ENCODE measurements at regions not wholly inside any gene's neighbourhood (a gene's known extent, or its start where the extent isn't known, plus 50 kb on each side); places are given as distances from the start of the nearest gene placed in this dataset.
"Not testable (repeated sequence)": the region's sequence is repeated elsewhere in the genome, so short reads cannot be mapped to it uniquely, and the experiment has no call there.

DNA sequence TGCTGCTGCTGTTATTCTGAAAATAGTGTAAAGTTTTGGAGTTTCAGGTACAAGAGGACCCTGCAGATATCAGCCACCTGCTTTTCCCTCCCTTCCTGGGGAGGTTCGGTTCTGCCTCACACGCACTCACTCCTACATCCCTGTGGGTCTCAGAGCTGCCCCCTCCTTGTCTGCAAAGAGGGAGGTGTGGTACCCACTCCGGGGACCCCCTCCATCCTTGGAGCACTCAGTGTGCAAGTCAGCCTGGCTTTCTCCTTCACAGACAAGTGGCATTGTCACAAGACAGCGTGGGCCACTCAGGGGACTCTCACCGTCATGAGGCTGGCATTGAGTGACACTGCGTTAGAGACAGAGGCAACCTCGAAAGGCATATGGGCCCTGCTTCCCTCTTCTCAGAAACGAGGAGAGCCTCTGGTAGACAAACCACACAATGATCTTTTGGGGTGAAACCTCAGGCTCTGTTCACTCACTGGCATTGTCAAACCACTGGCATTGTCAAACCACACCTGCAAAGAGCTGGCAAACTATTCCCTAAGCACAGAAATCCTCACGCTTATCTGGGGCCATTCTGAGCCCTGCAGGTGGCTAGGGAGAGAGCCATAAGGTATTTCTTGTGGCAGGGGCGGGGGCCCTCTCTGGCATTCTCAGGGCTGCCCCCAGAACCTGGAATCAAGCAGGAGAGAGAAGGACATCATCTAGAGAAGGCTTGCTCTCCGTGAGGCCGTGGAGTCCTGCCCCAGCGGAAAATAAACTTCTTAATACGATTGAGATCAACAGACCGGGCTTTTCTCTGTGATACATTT is 285.0 kb downstream of the SHOX start:
- no peak for TF ChIP-seq ESRRG (CRISPR knock-in tag; IDR thresholded peaks at IDR 0.05)
- no peak for TF ChIP-seq GLIS3 (CRISPR knock-in tag; IDR thresholded peaks at IDR 0.05)
- TF ChIP-seq, protein P1, sequence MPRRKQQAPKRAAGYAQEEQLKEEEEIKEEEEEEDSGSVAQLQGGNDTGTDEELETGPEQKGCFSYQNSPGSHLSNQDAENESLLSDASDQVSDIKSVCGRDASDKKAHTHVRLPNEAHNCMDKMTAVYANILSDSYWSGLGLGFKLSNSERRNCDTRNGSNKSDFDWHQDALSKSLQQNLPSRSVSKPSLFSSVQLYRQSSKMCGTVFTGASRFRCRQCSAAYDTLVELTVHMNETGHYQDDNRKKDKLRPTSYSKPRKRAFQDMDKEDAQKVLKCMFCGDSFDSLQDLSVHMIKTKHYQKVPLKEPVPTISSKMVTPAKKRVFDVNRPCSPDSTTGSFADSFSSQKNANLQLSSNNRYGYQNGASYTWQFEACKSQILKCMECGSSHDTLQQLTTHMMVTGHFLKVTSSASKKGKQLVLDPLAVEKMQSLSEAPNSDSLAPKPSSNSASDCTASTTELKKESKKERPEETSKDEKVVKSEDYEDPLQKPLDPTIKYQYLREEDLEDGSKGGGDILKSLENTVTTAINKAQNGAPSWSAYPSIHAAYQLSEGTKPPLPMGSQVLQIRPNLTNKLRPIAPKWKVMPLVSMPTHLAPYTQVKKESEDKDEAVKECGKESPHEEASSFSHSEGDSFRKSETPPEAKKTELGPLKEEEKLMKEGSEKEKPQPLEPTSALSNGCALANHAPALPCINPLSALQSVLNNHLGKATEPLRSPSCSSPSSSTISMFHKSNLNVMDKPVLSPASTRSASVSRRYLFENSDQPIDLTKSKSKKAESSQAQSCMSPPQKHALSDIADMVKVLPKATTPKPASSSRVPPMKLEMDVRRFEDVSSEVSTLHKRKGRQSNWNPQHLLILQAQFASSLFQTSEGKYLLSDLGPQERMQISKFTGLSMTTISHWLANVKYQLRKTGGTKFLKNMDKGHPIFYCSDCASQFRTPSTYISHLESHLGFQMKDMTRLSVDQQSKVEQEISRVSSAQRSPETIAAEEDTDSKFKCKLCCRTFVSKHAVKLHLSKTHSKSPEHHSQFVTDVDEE (CRISPR knock-in tag; IDR thresholded peaks at IDR 0.05) = no peak
- TF ChIP-seq ZNF70 (CRISPR knock-in tag; IDR thresholded peaks at IDR 0.05) = no peak
- no peak for ATAC-seq

DNA sequence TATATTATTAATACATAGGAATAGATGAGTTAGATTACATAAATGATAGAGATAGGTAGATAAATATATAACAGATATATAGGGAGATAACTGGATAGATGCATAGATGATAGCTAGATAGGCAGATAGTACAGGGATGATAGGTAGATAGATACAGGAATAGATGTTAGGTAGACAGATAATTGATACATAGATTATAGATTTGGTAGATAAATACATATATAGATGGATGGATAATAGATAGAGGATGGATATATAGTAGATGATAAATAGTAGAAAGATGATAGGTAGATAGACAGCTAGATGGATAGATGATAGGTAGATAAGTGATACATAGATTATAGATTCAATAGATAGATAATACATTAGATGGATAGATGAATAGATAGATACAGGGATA is 283.6 kb downstream of the SHOX start:
- TF ChIP-seq ARNTL (CRISPR knock-in tag; IDR thresholded peaks at IDR 0.05; ENCODE audit: borderline replicate concordance, low read depth) (no peak), ZNF8 (CRISPR knock-in tag; IDR thresholded peaks at IDR 0.05) (no peak), OSR1 (CRISPR knock-in tag; IDR thresholded peaks at IDR 0.05) (no peak), ISL1 (CRISPR knock-in tag; IDR thresholded peaks at IDR 0.05) (no peak), RARB (CRISPR knock-in tag; IDR thresholded peaks at IDR 0.05) (no peak), BACH2 (CRISPR knock-in tag; IDR thresholded peaks at IDR 0.05; ENCODE audit: borderline replicate concordance) (no peak)
- TF ChIP-seq, protein P2, sequence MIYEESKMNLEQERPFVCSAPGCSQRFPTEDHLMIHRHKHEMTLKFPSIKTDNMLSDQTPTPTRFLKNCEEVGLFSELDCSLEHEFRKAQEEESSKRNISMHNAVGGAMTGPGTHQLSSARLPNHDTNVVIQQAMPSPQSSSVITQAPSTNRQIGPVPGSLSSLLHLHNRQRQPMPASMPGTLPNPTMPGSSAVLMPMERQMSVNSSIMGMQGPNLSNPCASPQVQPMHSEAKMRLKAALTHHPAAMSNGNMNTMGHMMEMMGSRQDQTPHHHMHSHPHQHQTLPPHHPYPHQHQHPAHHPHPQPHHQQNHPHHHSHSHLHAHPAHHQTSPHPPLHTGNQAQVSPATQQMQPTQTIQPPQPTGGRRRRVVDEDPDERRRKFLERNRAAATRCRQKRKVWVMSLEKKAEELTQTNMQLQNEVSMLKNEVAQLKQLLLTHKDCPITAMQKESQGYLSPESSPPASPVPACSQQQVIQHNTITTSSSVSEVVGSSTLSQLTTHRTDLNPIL (CRISPR knock-in tag; IDR thresholded peaks at IDR 0.05; ENCODE audit: low read depth) = no peak
- ATAC-seq = no peak

DNA sequence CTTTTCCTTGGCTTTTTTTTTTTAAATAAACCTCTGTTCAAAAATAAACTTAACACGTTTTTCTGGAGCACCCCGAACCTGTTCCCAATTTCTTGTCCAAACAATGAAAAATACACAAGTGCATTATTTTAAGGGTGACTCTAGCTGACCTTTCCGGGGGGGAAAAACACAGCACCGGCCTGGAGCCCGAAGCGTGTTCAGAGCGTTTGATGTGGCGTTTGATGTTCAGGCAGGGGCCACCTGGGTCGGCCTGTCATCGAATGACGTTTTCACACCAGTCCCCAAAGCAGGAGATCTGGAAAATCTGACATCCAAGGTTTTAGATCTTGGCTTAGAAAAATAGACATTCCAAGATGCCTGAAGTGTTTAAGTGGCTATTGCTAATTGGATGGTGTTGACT is 282.1 kb downstream of the SHOX start:
- no peak for ATAC-seq

DNA sequence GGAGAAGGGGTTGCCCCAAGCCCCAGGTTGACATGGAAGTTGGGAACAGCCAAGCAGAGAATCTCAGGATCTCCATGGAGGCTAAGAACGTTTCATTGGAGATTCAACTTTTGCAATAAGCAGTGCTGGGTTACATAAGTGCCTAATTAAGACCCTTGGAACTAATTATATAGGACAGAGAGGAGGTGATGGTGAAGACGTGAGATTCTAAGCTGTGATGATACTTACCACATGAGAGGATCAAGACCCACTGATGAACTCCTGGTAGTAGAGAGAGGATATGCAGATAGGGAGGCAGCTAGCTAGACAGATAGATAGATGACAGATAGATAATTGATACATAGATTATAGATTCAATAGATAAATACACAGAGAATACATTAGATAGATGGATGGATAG is 278.5 kb downstream of the SHOX start:
- ATAC-seq = not testable (repeated sequence)

More for the DNA sequence above, 282.1 kb downstream of the SHOX start:
- TF ChIP-seq, protein P3, sequence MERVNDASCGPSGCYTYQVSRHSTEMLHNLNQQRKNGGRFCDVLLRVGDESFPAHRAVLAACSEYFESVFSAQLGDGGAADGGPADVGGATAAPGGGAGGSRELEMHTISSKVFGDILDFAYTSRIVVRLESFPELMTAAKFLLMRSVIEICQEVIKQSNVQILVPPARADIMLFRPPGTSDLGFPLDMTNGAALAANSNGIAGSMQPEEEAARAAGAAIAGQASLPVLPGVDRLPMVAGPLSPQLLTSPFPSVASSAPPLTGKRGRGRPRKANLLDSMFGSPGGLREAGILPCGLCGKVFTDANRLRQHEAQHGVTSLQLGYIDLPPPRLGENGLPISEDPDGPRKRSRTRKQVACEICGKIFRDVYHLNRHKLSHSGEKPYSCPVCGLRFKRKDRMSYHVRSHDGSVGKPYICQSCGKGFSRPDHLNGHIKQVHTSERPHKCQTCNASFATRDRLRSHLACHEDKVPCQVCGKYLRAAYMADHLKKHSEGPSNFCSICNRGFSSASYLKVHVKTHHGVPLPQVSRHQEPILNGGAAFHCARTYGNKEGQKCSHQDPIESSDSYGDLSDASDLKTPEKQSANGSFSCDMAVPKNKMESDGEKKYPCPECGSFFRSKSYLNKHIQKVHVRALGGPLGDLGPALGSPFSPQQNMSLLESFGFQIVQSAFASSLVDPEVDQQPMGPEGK (CRISPR knock-in tag; IDR thresholded peaks at IDR 0.05; ENCODE audit: borderline replicate concordance) = no peak
- TF ChIP-seq ESRRG (CRISPR knock-in tag; IDR thresholded peaks at IDR 0.05) = no peak
- TF ChIP-seq BACH2 (CRISPR knock-in tag; IDR thresholded peaks at IDR 0.05; ENCODE audit: borderline replicate concordance) = no peak
- no peak for TF ChIP-seq ZFP30 (CRISPR knock-in tag; IDR thresholded peaks at IDR 0.05)
- TF ChIP-seq TCF4 (CRISPR knock-in tag; IDR thresholded peaks at IDR 0.05; ENCODE audit: borderline replicate concordance) = no peak
- TF ChIP-seq, protein P2 (CRISPR knock-in tag; IDR thresholded peaks at IDR 0.05; ENCODE audit: low read depth) = no peak
- no peak for TF ChIP-seq SNAI2 (CRISPR knock-in tag; IDR thresholded peaks at IDR 0.05)
- no peak for TF ChIP-seq TOX (CRISPR knock-in tag; IDR thresholded peaks at IDR 0.05; ENCODE audit: borderline replicate concordance)
- TF ChIP-seq ZNF70 (CRISPR knock-in tag; IDR thresholded peaks at IDR 0.05) = no peak
- no peak for TF ChIP-seq ZNF565 (CRISPR knock-in tag; conservative IDR thresholded peaks at IDR 0.05; ENCODE audit: low read depth)
- TF ChIP-seq ZNF8 (CRISPR knock-in tag; IDR thresholded peaks at IDR 0.05) = no peak
- no peak for TF ChIP-seq RARB (CRISPR knock-in tag; IDR thresholded peaks at IDR 0.05)
- TF ChIP-seq, protein P4, sequence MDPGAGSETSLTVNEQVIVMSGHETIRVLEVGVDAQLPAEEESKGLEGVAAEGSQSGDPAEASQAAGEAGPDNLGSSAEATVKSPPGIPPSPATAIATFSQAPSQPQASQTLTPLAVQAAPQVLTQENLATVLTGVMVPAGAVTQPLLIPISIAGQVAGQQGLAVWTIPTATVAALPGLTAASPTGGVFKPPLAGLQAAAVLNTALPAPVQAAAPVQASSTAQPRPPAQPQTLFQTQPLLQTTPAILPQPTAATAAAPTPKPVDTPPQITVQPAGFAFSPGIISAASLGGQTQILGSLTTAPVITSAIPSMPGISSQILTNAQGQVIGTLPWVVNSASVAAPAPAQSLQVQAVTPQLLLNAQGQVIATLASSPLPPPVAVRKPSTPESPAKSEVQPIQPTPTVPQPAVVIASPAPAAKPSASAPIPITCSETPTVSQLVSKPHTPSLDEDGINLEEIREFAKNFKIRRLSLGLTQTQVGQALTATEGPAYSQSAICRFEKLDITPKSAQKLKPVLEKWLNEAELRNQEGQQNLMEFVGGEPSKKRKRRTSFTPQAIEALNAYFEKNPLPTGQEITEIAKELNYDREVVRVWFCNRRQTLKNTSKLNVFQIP (CRISPR knock-in tag; IDR thresholded peaks at IDR 0.05; ENCODE audit: borderline replicate concordance, low read depth) = no peak
- no peak for TF ChIP-seq OSR1 (CRISPR knock-in tag; IDR thresholded peaks at IDR 0.05)
- no peak for TF ChIP-seq CSDC2 (CRISPR knock-in tag; IDR thresholded peaks at IDR 0.05)
- TF ChIP-seq PPARA (CRISPR knock-in tag; IDR thresholded peaks at IDR 0.05; ENCODE audit: borderline replicate concordance) = no peak
- TF ChIP-seq, protein P5, sequence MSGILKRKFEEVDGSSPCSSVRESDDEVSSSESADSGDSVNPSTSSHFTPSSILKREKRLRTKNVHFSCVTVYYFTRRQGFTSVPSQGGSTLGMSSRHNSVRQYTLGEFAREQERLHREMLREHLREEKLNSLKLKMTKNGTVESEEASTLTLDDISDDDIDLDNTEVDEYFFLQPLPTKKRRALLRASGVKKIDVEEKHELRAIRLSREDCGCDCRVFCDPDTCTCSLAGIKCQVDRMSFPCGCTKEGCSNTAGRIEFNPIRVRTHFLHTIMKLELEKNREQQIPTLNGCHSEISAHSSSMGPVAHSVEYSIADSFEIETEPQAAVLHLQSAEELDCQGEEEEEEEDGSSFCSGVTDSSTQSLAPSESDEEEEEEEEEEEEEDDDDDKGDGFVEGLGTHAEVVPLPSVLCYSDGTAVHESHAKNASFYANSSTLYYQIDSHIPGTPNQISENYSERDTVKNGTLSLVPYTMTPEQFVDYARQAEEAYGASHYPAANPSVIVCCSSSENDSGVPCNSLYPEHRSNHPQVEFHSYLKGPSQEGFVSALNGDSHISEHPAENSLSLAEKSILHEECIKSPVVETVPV (CRISPR knock-in tag; IDR thresholded peaks at IDR 0.05) = no peak
- no peak for TF ChIP-seq ISL1 (CRISPR knock-in tag; IDR thresholded peaks at IDR 0.05)
- TF ChIP-seq ARNTL (CRISPR knock-in tag; IDR thresholded peaks at IDR 0.05; ENCODE audit: borderline replicate concordance, low read depth) = no peak
